Lower leg skin (tissue), 3 donors: ENCODE measurements at regions not wholly inside any gene's neighbourhood (a gene's known extent, or its start where the extent isn't known, plus 50 kb on each side); places are given as distances from the start of the nearest gene placed in this dataset.

Source experiments
- POLR2A ChIP-seq, 2 donors: fragments of 450-650 bp; IDR thresholded peaks; one replicate each; pipeline ENCODE4 v1.6.1; 2016 to 2017; ENCODE audit warnings: antibody characterized with exemption in 2 of 2, mild to moderate bottlenecking in 1 of 2, moderate library complexity in 1 of 2
- TF ChIP-seq, protein P1 (sequence below), 3 donors: fragments of 450-650 bp; IDR thresholded peaks; one replicate each; pipeline ENCODE4 v1.5.1; 2016; ENCODE audit warnings: antibody characterized with exemption in 3 of 3, mild to moderate bottlenecking in 3 of 3, moderate library complexity in 2 of 3

GRCh38 chr4:57498251-57498650 is 388.1 kb upstream of the IGFBP7 start:
- TF ChIP-seq POLR2A (IDR thresholded peaks at IDR 0.05), result no peak
- TF ChIP-seq, protein P1, sequence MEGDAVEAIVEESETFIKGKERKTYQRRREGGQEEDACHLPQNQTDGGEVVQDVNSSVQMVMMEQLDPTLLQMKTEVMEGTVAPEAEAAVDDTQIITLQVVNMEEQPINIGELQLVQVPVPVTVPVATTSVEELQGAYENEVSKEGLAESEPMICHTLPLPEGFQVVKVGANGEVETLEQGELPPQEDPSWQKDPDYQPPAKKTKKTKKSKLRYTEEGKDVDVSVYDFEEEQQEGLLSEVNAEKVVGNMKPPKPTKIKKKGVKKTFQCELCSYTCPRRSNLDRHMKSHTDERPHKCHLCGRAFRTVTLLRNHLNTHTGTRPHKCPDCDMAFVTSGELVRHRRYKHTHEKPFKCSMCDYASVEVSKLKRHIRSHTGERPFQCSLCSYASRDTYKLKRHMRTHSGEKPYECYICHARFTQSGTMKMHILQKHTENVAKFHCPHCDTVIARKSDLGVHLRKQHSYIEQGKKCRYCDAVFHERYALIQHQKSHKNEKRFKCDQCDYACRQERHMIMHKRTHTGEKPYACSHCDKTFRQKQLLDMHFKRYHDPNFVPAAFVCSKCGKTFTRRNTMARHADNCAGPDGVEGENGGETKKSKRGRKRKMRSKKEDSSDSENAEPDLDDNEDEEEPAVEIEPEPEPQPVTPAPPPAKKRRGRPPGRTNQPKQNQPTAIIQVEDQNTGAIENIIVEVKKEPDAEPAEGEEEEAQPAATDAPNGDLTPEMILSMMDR (IDR thresholded peaks at IDR 0.05), result no peak
